ENCODE measurements at regions not wholly inside any gene's neighbourhood (a gene's known extent, or its start where the extent isn't known, plus 50 kb on each side); places are given as distances from the start of the nearest gene placed in this dataset.

DNA sequence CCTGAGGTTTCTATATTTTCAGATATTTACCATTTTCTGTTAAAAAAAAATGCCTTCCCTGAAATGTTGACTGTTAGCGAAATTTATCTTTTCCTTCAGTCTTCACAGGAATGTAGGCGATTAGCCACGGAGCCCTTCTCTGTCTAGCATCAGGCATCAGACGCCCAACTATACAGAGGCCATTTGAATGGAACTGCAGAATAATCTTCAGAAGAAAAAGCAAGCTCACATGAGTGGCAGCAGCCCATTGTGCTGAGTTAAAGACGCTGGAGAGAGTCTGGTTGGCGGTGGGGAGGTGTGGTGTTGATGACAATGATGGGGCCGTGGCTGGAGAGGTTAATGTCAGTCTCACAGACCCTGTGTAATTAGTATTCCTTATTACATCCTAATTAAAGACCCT lies 196.8 kb upstream of the LEF1 start:
- Histone ChIP-seq H3K4me1 (peaks cover 10% of the 10 kb centered on the region), H3K4me3 (no peak overlapping the region), H3K9me3 (replicated peaks) (no peaks in the 10 kb centered on the region), H3K36me3 (no peaks in the 10 kb centered on the region), H3K27ac (replicated peaks) (no peak overlapping the region), H3K27me3 (ENCODE audit: low read depth) (peaks cover 22% of the 10 kb centered on the region)
- TF ChIP-seq, protein P1, sequence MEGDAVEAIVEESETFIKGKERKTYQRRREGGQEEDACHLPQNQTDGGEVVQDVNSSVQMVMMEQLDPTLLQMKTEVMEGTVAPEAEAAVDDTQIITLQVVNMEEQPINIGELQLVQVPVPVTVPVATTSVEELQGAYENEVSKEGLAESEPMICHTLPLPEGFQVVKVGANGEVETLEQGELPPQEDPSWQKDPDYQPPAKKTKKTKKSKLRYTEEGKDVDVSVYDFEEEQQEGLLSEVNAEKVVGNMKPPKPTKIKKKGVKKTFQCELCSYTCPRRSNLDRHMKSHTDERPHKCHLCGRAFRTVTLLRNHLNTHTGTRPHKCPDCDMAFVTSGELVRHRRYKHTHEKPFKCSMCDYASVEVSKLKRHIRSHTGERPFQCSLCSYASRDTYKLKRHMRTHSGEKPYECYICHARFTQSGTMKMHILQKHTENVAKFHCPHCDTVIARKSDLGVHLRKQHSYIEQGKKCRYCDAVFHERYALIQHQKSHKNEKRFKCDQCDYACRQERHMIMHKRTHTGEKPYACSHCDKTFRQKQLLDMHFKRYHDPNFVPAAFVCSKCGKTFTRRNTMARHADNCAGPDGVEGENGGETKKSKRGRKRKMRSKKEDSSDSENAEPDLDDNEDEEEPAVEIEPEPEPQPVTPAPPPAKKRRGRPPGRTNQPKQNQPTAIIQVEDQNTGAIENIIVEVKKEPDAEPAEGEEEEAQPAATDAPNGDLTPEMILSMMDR (IDR thresholded peaks at IDR 0.05; ENCODE audit: borderline replicate concordance) = no peak
- intact Hi-C loops (cut with micrococcal nuclease) = no loop called here
- DNase-seq = no peak

DNA sequence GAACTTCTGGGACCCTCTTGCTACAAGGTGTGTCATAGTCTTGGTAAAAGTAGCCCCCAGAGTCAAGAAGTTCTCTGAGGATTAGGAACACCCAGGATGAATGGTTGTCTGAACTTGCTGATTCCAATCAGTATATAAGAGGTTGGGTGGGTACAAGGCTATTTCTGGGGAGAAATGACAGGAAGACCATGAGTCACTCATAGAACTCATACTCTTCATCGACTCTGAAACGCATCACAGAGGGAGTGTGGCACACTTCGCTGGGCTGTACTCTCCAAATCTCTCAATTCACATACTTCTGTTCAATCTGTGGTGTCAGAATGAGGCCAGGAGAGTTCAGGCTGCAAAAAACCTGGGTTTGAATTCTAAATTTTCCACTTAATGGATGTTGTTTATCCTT lies 193.2 kb upstream of the LEF1 start:
- DNase-seq = no peak
- Histone ChIP-seq H3K4me3 (no peak overlapping the region), H3K27ac (replicated peaks) (no peak overlapping the region), H3K27me3 (ENCODE audit: low read depth) (peaks cover 1% of the 10 kb centered on the region), H3K9me3 (replicated peaks) (no peaks in the 10 kb centered on the region), H3K36me3 (no peaks in the 10 kb centered on the region), H3K4me1 (peaks cover 12% of the 10 kb centered on the region)
- TF ChIP-seq, protein P1 (IDR thresholded peaks at IDR 0.05; ENCODE audit: borderline replicate concordance) = no peak
- intact Hi-C loops (cut with micrococcal nuclease) = no loop called here

DNA sequence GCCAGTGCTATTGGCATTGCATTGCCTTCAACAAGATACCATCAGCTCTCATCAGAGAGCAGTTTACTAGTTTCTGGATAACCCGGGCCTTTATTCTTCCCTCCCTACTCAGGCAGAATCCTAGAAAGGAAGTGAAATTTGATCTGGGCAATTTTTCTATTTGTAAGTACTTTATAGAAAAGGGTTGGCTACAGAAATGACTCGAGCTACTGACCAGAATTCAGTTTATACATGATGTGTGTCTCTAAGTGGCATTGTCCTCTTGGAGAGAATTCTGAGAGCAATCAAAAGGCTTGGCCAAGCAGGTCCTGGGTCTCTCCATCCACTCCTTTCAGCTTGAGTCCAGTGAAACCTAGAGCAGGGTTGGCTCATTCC lies 192.7 kb upstream of the LEF1 start:
- intact Hi-C loops (cut with micrococcal nuclease) = no loop called here
- TF ChIP-seq, protein P1 (IDR thresholded peaks at IDR 0.05; ENCODE audit: borderline replicate concordance) = no peak
- H3K4me1 ChIP-seq = peaks cover 12% of the 10 kb centered on the region
- no peaks in the 10 kb centered on the region for H3K9me3 ChIP-seq (replicated peaks)
- H3K36me3 ChIP-seq = no peaks in the 10 kb centered on the region
- no peak overlapping the region for H3K4me3 ChIP-seq
- H3K27ac ChIP-seq (replicated peaks) = no peak overlapping the region
- H3K27me3 ChIP-seq (ENCODE audit: low read depth) = no peaks in the 10 kb centered on the region
- DNase-seq = no peak

DNA sequence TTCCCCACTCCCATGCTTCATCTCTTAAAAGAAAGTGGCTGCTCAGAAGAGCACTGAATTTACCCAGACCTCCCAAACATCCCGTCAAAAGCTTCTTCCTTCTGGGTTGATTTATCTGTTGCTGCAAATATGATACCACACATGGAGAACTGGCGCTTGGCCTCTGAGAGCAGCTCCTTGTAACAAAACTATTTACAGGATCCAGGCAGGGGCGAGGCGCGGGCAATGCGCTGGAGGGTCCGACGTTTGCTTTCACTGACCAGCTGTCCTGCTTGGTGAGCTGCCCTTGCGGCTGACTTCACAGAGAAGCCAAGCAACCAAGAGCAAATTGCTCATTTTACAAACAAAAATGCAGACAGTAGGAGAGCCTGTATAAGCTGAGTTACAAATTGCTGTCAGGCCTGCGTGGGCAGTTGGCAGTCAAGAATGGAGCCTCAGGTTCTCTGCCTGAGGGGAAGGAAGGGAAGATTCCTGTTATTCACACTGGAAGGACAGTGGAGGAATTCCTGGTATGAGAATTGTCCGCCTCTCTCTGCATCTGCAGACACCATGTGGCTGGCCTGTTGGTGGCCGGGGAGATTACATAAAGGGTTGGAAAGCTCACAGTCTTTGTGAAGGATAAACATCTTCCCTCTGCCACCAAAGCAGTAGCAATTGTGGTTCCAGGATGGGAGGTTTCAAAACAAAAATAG lies 192.2 kb upstream of the LEF1 start:
- no peaks in the 10 kb centered on the region for H3K36me3 ChIP-seq
- H3K4me3 ChIP-seq = no peak overlapping the region
- TF ChIP-seq, protein P1 (IDR thresholded peaks at IDR 0.05; ENCODE audit: borderline replicate concordance) = no peak
- no peaks in the 10 kb centered on the region for H3K9me3 ChIP-seq (replicated peaks)
- no peak for DNase-seq
- no peaks in the 10 kb centered on the region for H3K27me3 ChIP-seq (ENCODE audit: low read depth)
- no peak overlapping the region for H3K27ac ChIP-seq (replicated peaks)
- peaks cover 15% of the 10 kb centered on the region for H3K4me1 ChIP-seq
- intact Hi-C loops (cut with micrococcal nuclease) = no loop called here

DNA sequence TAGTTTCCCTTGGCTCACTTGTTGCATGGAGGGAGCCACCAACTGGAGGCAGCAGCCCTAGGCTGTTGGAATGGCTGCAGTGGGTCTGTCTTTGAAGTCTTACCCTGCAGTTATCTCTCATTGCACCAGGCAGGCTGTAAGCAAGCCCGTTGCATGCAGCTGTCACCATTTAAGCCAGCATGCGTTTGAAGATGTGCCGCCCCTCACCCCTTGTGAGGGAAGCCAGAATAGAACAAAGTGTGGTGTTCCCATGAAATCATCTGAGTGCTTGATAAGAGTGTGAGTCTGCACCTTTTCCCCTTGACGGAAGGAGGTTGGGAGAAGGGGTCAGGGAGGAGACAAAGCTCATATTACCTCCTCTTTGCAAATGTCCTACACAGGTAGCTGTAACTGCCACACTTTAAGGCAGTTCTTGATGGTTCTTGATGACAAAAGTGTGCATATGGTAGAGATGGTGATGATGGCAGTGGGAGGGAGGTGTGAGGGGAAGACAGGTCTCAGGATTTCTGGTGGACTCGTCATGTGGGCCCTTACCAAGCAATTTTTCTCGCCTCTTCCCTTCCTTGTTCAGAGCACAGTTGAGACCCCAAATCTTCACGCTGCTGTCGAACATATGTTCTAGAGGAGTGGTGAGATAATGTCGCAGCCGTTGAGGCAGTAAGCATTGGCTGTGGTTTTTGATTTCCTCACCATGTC lies 191.4 kb upstream of the LEF1 start:
- H3K36me3 ChIP-seq = no peaks in the 10 kb centered on the region
- H3K27me3 ChIP-seq (ENCODE audit: low read depth) = no peaks in the 10 kb centered on the region
- peaks cover 23% of the 10 kb centered on the region for H3K4me1 ChIP-seq
- no peak overlapping the region for H3K27ac ChIP-seq (replicated peaks)
- no peaks in the 10 kb centered on the region for H3K9me3 ChIP-seq (replicated peaks)
- intact Hi-C loops (cut with micrococcal nuclease) = no loop called here
- no peak for DNase-seq
- no peak overlapping the region for H3K4me3 ChIP-seq
- TF ChIP-seq, protein P1 (IDR thresholded peaks at IDR 0.05; ENCODE audit: borderline replicate concordance) = no peak

Measured in left ventricle myocardium inferior (tissue), 1 donor.